Left forelimb (tissue), 1 donor: ENCODE measurements at regions not wholly inside any gene's neighbourhood (a gene's known extent, or its start where the extent isn't known, plus 50 kb on each side); places are given as distances from the start of the nearest gene placed in this dataset.

ENCODE experiments used
- DNase-seq: peaks from one replicate; pipeline ENCODE4 v3.0.0-alpha.2; 2018; ENCODE audit warnings: low spot score

- no peak for DNase-seq
Observed at GRCh38 chr2:67339234-67339885, 57.8 kb upstream of the ETAA1 start.

DNA sequence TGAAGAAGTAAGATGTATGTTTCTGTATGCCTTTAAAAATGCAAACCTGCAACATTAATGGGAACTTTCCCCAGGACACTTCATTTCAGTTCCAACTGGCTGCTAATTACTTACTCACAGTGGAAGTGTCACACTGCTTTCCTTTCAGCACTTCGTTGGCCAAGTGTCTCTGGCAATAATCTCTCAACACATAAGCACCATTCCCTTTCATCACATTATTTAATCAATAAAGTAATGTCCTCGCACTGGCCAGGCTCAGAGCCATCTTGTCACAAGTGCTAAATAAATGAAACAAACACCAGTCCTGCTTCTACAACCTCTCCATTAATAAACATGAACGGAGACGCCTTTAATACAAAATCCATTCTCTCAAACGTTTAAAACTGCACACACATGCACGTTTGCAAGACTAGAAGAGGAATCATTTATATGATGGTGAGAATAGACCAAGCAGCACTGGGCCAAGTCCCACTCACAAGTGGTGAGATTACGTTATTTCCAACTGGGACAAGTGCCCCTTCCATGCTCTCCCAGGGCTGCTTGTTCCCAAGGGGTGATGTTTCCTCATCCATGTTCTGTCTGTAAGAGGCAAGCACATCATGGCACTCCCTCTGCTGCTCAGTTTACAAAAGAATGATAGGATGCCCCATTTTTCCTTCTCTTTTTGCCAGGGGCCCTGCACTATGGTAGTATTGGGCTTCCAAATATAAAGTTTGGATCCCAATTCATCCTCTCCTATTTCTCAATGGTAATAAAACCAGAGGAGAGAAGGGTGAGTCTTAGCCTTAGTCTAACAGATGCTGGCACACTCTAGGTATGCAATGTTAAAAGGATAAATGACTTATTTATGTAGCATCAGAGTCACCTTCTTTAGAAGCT, 56.8 kb upstream of the ETAA1 start:
- no peak for DNase-seq

- no peak for DNase-seq
Observed at GRCh38 chr2:67341012-67341318, 56.2 kb upstream of the ETAA1 start.

DNA sequence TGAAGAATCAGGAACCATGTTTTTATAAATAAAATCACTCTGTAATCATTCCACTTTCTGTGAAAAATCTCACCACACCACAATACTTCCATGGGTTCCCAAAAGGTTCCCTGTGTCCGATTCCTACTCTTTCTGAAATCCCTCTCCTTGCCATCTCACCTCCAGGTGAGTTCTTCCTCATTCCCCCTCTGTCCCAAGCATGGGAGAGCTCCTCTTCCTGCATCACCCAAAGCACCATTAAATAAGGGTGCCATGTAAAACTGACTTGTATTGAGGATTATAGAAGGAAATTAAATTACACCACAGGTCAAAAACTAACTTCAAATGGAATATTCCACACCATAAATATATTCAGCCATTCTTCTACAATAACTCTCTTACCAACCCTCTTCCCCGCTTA, 55.8 kb upstream of the ETAA1 start:
- no peak for DNase-seq

GRCh38 chr2:67342394-67342793, 54.7 kb upstream of the ETAA1 start:
- DNase-seq: no peak

GRCh38 chr2:67346718-67347407, 50.3 kb upstream of the ETAA1 start:
- DNase-seq: no peak
